GM12891 (cell line): ENCODE measurements at regions not wholly inside any gene's neighbourhood (a gene's known extent, or its start where the extent isn't known, plus 50 kb on each side); places are given as distances from the start of the nearest gene placed in this dataset.

Experiments used
- PAX5 ChIP-seq: IDR thresholded peaks from 2 replicates; pipeline ENCODE4 v1.6.1; 2011; ENCODE audit warnings: low read length, moderate library complexity, mild to moderate bottlenecking; ENCODE audit not compliant: insufficient read depth, severe bottlenecking
- POLR2A ChIP-seq: IDR thresholded peaks from 2 replicates; pipeline ENCODE4 v1.6.1; 2011; ENCODE audit warnings: low read depth, low read length, control low read depth
- POLR2AphosphoS5 ChIP-seq: IDR thresholded peaks from 2 replicates; pipeline ENCODE4 v1.6.1; 2011; ENCODE audit warnings: low read depth, low read length, control low read depth
- POU2F2 ChIP-seq: IDR thresholded peaks from 2 replicates; pipeline ENCODE4 v1.6.1; 2011; ENCODE audit warnings: low read depth, mild to moderate bottlenecking, control low read depth, low read length, moderate library complexity
- SPI1 ChIP-seq: IDR thresholded peaks from 2 replicates; pipeline ENCODE4 v1.6.1; 2011; ENCODE audit warnings: low read depth, low read length, control low read depth
- TAF1 ChIP-seq: IDR thresholded peaks from 2 replicates; pipeline ENCODE4 v1.6.1; 2011; ENCODE audit warnings: low read depth, low read length, control low read depth

- no peak for TF ChIP-seq POLR2A
- TF ChIP-seq POLR2AphosphoS5, result no peak
- no peak for TF ChIP-seq TAF1
- TF ChIP-seq SPI1, result no peak
- TF ChIP-seq POU2F2, result no peak
- TF ChIP-seq PAX5, result no peak
These were observed 87.7 kb upstream of the BARX2 start for GRCh38 chr11:129287920-129288319.
